NCI-H2029 treated with DMSO at 0.1 percent for 48 hours (cell line): ENCODE measurements at regions not wholly inside any gene's neighbourhood (a gene's known extent, or its start where the extent isn't known, plus 50 kb on each side); places are given as distances from the start of the nearest gene placed in this dataset.

ENCODE experiments used
- DNase-seq: peaks from one replicate; lab custom pipeline; 2025; lab: John Stamatoyannopoulos, UW

GRCh38 chr2:136373841-136374240 lies 255.9 kb upstream of the CXCR4 start:
- DNase-seq, result no peak

GRCh38 chr2:136373029-136373428 lies 255.1 kb upstream of the CXCR4 start:
- no peak for DNase-seq

GRCh38 chr2:136363900-136364299 lies 246.0 kb upstream of the CXCR4 start:
- peak; percentile 71 for DNase-seq

GRCh38 chr2:136363470-136363869 lies 245.5 kb upstream of the CXCR4 start:
- DNase-seq, result no peak

GRCh38 chr2:136362676-136363390 lies 244.9 kb upstream of the CXCR4 start:
- peak; percentile 22 for DNase-seq

GRCh38 chr2:136361521-136361920 lies 243.6 kb upstream of the CXCR4 start:
- DNase-seq, result peak; percentile 92

GRCh38 chr2:136360790-136361189 lies 242.8 kb upstream of the CXCR4 start:
- no peak for DNase-seq

- DNase-seq, result no peak
Measured at GRCh38 chr2:136359121-136359965, 241.4 kb upstream of the CXCR4 start.

GRCh38 chr2:136358576-136358975 lies 240.6 kb upstream of the CXCR4 start:
- DNase-seq, result no peak

GRCh38 chr2:136357007-136357380 lies 239.0 kb upstream of the CXCR4 start:
- no peak for DNase-seq

GRCh38 chr2:136356125-136357006 lies 238.4 kb upstream of the CXCR4 start:
- no peak for DNase-seq

GRCh38 chr2:136351684-136352083 lies 233.7 kb upstream of the CXCR4 start:
- no peak for DNase-seq

- no peak for DNase-seq
Measured at GRCh38 chr2:136347981-136348380, 230.0 kb upstream of the CXCR4 start.

- no peak for DNase-seq
Measured at GRCh38 chr2:136344339-136344738, 226.4 kb upstream of the CXCR4 start.

GRCh38 chr2:136342138-136342537 lies 224.2 kb upstream of the CXCR4 start:
- no peak for DNase-seq

GRCh38 chr2:136334967-136335366 lies 217.0 kb upstream of the CXCR4 start:
- DNase-seq, result no peak

- no peak for DNase-seq
Measured at GRCh38 chr2:136332436-136333095, 214.6 kb upstream of the CXCR4 start.

- DNase-seq, result no peak
Measured at GRCh38 chr2:136331226-136331625, 213.3 kb upstream of the CXCR4 start.

GRCh38 chr2:136328207-136328795 lies 210.4 kb upstream of the CXCR4 start:
- no peak for DNase-seq

- no peak for DNase-seq
Measured at GRCh38 chr2:136327162-136327852, 209.4 kb upstream of the CXCR4 start.

GRCh38 chr2:136325844-136326331 lies 207.9 kb upstream of the CXCR4 start:
- no peak for DNase-seq
